ENCODE measurements at regions not wholly inside any gene's neighbourhood (a gene's known extent, or its start where the extent isn't known, plus 50 kb on each side); places are given as distances from the start of the nearest gene placed in this dataset.
"Not testable (repeated sequence)": the region's sequence is repeated elsewhere in the genome, so short reads cannot be mapped to it uniquely, and the experiment has no call there.

DNA sequence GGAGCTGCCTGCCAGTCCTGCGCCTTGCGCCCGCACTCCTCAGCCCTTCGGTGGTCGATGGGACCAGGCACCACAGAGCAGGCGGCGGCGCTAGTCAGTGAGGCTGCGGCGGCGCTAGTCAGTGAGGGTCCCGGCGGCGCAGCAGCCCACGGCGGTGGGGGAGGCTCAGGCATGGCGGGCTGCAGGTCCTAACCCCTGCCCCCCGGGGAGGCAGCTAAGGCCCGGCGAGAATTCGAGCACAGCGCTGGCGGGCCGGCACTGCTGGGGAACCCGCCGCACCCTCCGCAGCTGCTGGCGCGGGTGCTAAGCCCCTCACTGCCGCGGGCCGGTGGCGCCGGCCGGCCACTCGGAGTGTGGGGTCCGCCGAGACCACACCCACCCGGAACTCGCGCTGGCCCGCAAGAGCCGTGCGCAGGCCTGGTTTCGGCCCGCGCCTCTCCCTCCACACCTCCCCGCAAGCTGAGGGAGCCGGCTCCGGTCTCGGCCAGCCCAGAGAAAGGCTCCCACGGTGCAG is 867.4 kb downstream of the DSC3 start:
- DNase-seq (ENCODE audit: low read depth) = no peak

DNA sequence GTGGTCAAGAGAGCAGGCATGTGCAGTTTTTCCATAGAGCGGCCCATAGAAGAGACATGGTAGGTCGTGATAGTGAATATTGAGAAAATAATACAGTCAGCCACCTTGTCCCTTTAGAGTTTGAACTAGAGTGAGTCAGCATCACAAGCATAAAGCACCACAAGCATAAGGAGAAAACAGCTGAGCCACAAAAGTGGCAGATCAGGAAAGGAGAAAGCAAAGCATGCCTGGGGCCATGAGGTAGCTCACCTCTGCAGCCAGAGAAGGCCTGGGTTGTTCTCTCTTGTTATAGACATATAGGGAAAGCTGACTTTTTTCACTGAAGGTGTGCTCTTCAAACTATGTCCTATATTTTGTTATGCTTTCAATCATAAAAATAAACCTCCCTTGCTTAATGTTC is 879.0 kb downstream of the DSC3 start:
- no peak for DNase-seq (ENCODE audit: low read depth)

DNA sequence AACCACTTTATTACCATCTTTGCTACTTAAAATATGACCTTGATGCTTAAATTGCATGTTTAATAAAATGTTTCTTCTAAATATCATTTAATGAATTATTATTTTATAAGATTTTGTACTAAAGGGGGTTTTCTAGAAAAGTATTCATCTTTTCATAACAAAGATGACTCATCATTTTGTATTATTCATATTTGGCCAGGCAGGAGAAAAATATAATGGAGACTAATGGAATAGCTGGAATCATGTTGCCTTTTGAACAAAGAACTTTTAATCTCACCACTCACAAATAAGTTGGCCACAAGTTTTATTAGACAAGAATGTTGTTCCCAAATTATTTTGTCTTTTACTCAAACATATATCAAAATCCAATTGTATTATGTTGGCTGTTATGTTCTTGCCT is 882.4 kb downstream of the DSC3 start:
- no peak for DNase-seq (ENCODE audit: low read depth)

DNA sequence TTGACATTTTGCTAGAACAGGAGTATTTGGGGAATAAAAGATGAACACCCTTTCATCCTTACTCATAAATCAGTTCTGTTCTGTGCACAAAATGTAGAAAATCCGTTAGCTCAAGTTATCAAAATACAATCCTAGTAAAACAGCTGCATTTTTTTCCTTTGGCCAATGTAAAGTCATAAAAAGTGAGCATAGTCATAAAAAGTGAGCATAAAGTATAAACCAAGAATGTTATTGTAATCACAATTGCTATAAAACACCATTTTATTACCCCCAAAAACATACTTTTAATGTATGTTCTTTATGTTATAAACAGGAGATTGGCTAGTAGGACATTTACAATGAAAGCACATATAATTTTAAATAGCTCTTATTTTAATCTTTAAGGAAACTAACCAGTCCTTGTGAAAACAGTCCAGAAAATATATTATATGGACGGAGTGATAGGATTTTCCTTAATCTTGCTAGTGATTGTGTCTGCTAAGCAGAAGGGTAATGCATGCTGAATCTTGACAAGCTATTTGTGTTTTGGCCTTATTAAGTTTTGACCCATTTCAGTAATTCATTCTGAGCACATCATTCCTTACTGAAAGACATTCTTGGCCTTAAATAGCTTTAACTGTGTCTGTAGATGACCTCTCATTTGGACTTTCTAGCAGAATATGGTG is 891.8 kb downstream of the DSC3 start:
- no peak for DNase-seq (ENCODE audit: low read depth)

DNA sequence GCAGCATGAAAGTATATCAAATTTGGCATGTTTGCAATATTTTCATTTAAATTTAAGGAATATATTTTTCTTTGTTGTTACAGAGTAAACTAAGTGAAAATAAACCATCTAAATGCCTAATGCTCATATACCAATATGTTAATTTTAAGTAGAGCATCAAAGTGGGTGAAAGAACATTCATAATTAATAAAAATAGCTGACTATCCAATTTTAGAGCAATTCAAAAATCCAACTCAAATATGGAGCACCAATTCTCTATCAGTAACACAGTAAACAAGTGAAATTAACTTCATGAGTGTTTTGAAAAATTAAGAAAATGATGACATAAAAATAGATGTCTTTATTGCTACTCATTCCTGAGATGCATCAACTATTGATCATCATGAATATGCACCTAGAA is 893.0 kb downstream of the DSC3 start:
- DNase-seq (ENCODE audit: low read depth) = no peak

- no peak for DNase-seq (ENCODE audit: low read depth)
Observed at GRCh38 chr18:30142870-30143269, 899.7 kb downstream of the DSC3 start.

- no peak for DNase-seq (ENCODE audit: low read depth)
Observed at GRCh38 chr18:30142248-30142647, 900.3 kb downstream of the DSC3 start.

DNA sequence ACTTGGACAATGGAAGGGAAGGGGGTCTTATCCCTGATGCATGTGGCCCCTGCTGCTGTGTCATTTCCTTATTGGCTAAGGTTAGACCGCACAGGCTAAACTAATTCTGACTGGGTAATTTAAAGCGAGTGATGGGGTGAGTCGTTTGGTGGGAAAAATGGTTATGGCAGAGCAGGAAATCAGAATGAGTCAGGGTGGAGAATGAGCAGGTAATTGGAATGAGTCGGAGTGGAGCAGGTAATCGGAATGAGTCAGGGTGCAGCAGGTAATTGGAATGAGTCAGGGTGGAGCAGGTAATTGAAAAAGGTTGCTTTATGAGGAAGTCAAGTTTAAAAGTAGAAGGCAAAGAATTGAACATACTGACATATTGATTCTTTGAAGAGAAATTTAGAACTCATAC is 901.0 kb downstream of the DSC3 start:
- not testable (repeated sequence) for DNase-seq (ENCODE audit: low read depth)

DNA sequence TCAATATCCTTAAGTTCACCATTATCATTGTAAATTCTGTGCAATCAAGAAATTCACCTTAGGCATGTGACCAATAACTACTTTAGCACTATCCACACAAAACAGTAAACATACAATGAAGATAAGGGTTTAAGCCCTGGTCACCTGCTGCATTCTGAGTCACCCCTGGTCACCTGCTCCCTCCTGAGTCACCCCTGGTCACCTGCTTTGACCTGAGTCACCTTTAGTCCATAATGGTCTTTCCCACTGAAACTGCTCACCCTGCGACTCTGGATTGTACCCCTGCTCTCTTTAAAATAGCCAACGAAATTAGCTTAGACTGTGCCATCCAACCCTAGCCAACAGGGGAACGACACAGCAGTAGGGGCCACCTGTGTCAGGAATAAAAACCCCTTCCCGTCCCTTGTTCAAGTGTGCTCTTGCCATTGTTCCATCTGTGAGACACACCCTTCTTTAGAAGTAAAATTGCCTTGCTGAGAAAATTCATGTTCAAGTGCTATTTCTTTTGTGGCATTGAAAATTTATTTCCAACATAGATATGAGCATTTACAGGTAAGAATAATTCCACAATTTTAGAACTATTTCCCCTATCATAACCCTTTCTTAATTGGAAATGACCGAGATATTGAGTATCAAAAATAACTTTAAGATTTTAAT is 902.8 kb downstream of the DSC3 start:
- no peak for DNase-seq (ENCODE audit: low read depth)

DNA sequence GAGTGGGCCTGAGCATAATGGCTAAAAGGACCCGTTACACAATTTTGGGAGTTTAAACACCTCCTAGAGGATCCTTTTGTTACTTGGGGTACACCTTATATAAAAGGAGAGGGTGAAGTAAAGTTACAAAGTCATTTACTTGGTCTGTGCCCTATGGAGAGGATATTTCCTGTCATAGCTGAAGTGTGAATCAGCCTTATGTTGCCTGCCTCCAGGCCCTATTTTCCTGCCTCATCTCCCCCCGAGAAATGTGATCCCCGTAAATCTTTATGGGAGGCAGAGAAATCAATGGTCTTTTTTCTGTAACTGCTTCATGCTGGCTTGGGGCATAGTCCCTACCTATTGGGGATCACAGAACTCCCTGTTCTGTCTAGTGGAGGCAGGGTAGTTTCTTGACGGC is 906.6 kb downstream of the DSC3 start:
- DNase-seq (ENCODE audit: low read depth) = no peak

GRCh38 chr18:30134020-30134419 is 908.5 kb downstream of the DSC3 start:
- DNase-seq (ENCODE audit: low read depth) = no peak

- DNase-seq (ENCODE audit: low read depth) = peak; percentile 20
Observed at GRCh38 chr18:30132959-30133358, 909.6 kb downstream of the DSC3 start.

DNA sequence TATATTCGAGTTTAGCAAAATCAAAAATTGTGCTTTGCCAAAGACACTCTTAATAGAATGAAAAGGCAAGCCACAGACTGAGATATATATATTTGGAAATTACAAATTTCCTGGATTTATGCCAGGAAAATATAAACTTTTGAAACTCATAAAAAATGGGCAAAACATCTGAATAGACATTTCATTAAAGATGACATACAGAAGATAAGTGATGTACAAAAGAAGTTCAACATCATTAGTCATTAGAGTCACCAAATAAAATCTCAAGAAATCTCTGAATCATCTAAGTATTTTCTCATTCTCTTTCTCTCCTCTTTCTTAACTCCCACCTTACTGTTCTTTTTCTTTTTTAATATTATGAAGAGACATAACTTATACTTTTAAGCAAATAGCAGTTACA is 921.1 kb downstream of the DSC3 start:
- no peak for DNase-seq (ENCODE audit: low read depth)

GRCh38 chr18:30113454-30113853 is 929.1 kb downstream of the DSC3 start:
- DNase-seq (ENCODE audit: low read depth) = no peak

DNA sequence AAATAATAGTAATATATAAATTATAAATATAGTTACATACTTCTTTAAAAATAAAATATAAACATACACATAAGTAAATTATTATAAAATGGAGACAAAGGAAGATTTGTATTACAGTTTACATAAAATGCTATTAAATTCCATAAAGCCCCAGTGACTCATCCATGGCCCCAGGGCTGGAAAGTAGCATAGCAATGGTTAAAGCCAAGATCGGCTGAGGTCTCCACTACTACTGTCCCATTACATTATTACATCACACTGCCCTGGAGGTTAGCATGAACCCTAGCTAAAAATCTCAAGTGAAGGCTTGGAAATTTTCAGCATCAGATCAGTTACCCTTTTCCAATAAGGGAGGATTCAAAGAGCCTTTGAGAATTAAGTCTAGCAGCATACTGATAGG is 936.2 kb downstream of the DSC3 start:
- DNase-seq (ENCODE audit: low read depth) = no peak

DNA sequence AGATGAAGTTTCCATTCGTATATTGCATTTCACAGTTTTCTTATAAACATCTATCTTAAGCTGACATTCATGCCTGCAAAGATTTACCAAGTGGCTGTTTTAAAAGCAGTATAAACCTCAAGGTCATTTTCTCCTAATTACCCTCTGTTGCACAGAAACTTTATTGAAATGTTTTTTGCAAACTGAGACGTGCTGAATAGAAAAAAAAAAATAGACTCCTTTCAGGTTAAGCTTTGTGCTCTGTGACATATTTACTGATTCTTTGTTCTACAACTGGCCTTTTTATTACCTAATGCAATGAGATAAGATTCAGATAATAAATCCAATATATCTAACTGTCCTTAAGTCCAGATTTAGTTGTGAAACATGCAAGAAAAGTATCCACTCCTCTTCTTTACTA is 938.7 kb downstream of the DSC3 start:
- DNase-seq (ENCODE audit: low read depth) = no peak

DNA sequence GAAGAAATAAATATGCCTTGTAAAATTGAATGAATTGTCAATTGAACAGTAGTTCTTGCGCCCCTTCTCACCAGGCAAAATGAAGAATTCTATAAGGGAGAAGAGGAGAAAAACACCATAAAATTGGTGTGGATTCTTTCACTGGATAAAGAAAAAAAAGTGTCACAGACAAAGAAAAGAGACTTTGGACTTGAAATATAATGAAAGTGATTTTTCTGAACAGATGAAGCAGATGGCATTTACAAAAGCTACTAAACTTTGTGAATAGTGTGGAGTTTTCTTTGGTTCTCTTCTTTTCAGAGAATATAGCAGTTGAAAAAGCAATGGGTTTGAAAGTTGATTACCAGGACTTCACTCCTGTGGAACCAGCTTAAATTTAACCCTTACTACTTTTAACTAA is 945.7 kb downstream of the DSC3 start:
- no peak for DNase-seq (ENCODE audit: low read depth)

DNA sequence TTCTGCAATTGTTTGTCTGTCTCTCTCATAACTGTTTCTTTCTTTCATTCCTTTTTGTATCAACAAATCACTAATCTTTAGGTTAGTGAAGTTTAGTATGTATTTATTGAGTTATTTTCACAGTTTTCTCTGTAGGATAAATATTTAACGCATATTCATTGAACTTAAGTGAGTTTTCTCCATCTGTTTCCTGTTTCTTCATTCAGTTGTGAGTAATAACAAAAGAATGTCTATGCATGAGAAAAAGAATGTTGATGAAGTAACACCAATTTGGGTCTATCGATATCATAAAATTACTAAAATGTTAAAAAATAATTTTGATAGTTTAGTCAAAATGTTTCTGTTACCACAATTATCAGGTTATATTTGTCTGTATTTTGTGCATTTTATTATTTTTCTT is 948.0 kb downstream of the DSC3 start:
- DNase-seq (ENCODE audit: low read depth) = peak; percentile 45

GRCh38 chr18:30093376-30093775 is 949.2 kb downstream of the DSC3 start:
- peak; percentile 24 for DNase-seq (ENCODE audit: low read depth)

DNA sequence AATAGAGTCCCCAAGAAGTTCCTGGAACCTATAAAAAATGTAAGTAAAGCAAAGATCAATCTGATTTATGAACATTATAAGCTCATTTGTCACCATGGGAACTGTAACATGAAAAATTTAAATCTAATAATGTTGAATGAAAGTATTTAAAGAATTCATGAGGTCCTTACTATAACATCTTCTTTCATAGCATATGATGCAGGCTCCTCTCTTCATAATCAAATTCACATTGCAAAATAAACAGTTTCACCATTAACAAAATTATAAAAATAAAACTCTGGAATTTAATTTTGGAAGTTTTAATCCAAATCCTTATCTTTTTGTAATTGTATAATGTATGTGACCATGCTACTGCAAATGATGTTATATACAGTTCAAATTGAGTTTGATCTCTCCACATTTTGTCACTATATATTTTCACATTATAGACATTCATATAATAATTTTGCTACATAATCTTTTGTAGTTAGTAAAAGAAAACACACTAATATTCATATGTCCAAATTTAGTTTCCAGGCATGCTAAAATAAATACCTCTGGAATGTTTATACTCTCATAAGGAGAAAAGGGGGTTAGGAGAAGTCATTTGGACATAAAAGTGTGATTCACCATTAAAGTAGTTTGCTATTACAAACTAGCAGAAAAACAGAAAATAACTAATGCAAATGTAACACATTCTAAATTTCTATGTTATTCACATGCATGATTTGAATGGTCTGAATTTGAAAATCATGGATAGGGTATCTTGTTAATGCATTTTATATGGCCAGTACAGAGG is 954.1 kb downstream of the DSC3 start:
- DNase-seq (ENCODE audit: low read depth) = peak; percentile 7

- DNase-seq (ENCODE audit: low read depth) = no peak
Observed at GRCh38 chr18:30086351-30086750, 956.2 kb downstream of the DSC3 start.

GRCh38 chr18:30081122-30081521 is 961.4 kb downstream of the DSC3 start:
- DNase-seq (ENCODE audit: low read depth) = no peak
